ENCODE measurements at regions not wholly inside any gene's neighbourhood (a gene's known extent, or its start where the extent isn't known, plus 50 kb on each side); places are given as distances from the start of the nearest gene placed in this dataset.
"Not testable (repeated sequence)": the region's sequence is repeated elsewhere in the genome, so short reads cannot be mapped to it uniquely, and the experiment has no call there.

DNA sequence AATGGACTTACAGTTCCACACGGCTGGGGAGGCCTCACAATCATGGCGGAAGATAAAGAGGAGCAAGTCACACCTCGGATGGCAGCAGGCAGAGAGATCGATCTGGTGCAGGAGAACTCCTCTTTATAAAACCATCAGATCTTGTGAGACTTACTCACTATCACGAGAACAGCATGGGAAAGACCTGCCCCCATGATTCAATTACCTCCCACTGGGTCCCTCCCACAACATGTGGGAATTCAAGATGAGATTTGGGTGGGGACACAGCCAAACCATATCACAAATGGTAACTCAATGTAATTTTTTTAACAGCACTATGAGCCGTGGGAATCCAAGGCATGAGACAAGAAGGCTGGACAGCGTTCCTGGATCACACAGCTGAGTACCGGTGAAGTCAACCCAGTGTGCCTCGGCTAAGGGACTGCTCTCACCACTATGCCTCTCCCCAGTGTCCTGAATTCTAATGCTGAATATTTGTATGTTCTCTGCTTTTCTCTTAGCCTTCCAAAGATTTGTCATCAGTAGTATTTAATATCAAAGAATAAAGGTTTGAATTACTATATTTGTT is 84.3 kb downstream of the IRS2 start:
- DNase-seq = not testable (repeated sequence)

DNA sequence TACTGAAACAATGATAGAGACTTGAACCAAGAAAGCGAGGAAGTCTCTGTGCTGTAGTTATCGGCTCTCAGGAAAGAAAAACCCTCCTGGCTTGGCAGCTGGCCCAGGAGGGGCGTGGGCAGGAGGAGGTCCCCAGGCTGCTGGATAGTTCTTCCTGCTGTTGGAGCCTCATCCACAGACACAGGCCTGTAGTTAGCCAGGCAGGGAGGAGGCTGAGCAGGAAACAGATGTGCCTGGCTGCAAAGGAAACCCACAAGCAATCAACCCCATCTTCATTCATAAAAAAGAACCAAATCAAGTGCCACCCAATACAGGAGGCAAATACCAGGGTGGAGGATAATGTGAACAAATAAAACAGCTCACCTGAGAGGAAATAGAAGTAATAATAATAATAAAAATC is 86.2 kb downstream of the IRS2 start:
- peak; percentile 86 to 91 for DNase-seq

DNA sequence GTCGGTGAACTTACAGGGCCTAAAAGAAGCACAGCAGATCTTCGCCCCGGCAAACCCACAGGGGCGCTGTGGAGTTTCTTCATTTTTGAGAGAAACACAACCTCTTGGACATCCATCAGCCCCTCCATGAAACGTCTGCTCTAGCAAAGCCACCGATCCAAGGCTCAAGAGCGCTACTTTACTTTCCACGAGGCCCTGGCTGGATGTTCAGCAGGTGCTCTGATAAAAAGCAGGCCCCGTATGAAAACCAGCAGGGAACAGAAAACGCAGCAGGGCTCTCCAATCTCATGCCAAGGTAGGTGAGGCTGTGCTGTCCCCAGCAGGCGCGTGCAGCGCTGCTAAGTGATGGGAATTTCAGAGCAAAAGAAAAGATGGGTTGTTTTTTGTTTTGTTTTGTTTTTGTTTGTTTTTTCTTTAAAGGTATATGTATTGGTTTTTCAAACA is 86.7 kb downstream of the IRS2 start:
- no peak for DNase-seq

DNA sequence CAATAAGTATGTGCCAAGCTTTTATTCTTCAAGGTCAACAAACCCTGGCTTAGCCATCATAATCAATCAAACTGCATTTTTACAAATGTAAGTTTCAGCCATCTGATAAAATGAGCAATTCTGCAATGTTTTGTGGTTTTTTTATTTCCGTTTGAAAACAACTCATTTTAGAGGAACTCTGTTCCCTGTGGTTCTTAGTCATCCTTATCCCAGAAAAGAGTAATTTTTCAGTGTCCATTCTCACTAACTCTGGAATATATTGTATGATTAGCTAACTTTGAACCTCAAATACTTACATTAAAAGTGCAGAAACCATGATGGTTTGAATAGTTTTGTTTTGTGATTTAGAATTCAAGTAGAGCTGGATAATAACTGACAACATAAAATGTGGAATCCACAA is 87.6 kb downstream of the IRS2 start:
- DNase-seq = no peak

DNA sequence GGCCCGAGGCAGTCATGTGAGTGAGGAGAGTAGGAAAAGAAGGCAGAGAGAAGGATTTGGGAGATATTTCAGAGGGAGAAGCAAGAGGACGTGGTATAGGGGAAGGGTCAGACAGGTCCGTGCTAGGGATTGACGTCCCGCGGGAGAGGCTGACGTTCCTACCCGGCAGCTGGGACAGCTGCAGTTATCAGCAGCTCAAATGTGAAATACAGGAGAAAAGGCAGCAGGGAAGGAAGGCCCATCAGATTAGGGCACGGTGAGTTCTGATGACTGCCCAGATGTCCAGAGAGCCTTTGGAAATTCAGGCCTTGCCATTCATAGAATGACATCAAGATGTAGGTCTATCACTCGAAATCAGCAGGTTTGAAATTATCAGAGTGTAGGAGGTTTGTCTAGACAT is 88.4 kb downstream of the IRS2 start:
- DNase-seq = no peak

DNA sequence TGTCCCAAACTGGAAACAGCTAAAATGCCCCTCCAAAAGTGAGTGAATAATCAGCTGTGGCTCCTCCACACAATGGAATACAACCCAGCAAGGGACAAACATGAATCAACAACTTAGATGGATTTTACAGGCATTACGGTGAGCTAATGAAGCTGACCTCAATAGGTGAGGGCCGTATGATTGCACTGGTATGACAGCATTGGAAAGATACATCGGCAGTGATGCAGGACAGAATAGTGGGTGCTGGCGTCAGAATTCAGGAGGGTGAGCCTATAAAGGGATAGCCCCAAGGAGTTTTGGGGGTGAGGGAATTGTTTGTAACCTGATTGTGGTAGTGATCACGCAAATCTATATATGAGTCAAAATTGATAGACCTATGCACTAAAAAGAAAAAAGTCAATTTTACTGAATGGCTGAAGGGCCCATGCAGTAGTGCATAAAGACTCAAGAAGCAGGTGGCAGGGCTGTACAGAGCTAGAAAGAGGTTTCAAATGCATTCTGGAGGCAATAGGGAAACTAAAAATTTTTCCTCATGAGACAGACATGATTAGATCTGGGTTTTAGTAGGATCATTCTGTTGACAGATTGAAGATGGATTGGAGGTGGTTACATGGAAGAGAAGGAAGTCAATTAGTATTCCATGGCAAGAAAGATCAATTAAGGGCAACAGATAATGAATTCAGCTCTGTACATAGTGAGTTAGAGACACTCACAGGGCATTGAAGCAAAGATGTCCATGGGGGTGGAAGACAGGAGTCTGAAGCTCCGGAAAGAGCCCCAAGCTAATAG is 90.8 kb downstream of the IRS2 start:
- DNase-seq = no peak

DNA sequence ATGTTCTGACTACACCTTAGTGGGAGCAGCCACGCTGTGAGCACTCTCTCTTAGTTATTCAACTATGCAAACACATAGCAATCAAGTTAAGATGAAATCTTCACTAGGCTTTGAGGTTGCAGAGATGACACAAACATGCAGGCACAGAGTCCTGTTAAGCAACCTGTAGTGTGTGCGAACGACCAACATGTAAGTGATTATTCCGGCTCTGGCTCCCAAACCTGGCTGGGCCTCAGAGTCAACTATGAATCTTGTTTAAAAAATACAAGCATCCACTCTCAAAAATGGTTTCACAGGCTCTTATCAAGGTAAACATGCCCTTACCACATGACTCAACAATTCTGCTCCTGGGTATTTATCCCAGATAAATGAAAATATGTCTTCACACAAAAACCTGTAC is 91.4 kb downstream of the IRS2 start:
- peak in 1 of 2 experiments; percentile 51 for DNase-seq

DNA sequence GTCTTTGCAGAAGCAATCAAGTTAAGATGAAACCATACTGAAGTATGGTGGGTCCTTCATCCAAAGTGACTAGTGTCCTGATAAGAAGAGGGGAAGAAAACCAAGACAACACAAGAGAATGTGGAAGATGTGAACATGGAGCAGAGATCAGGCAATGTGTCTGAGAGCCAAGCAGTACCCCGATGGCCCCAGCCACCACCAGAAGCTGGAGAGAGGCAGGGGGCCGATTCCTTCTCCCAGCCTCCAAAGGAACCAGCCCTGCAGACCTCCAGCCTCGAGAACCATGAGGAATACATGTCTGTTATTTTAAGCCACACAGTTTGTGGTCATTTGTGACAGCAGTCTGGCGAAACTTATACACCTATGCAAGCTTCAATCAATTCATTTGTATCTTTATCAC is 93.2 kb downstream of the IRS2 start:
- no peak for DNase-seq

DNA sequence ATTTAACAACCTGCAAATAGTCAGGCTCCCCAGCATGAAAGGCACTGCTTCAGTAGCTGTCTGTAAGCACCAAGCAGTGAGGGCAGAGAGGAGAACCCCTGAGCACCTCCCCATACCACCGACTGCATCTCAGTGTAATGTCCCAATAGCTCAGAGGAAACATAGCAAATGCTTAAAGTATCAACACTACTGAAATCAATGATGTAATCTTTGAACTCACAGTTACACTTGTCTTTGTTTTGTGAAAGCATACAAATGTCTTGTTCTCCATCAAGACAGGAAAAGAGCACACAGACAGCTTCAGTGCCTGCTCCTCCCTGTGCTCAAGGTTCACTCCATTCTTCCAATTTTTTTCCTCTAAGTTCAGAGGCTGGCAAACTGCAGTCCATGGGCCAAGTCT is 94.7 kb downstream of the IRS2 start:
- DNase-seq = no peak

DNA sequence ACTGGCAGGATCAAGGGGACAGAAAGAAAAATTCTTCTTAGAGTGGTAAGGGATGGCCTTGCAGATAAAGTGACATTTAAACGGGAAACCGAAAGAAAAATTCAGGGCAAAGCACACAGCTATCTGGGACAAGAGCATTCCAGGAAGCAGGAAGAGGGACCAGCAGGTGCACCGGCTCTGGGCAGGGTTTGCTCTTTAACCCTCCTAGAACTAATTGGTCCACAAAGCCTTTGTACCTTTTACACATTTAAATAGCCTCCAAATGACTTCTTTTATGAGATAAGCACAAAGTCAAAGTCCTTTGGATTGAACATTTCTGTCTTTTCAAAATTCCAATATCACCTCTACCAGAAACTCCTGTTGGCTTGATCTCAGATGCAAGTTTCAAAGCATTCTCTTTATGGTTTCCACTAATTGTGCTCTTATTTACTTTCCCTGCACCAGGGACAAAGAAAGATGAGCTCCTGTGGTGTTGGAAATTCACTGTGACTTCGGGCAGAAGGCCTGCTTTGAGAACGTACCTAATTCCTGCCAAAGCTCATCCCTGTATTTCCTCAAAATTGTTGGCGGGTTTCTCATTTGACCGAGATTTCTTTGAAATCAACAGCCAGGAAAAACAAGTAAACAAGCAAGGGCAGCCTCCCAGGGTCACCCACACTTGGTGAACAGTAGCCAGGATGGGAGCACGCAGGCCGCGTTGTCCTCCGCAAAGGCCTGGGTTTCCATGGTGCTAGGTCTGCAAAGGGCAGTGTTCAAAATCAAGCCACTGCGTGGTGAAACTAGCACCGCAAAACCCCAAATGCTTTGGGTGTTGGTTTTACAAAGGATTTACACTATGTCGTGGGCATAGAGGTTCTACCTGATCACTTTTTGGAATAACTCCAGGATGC is 98.6 kb downstream of the IRS2 start:
- peak; percentile 37 to 67 for DNase-seq

DNA sequence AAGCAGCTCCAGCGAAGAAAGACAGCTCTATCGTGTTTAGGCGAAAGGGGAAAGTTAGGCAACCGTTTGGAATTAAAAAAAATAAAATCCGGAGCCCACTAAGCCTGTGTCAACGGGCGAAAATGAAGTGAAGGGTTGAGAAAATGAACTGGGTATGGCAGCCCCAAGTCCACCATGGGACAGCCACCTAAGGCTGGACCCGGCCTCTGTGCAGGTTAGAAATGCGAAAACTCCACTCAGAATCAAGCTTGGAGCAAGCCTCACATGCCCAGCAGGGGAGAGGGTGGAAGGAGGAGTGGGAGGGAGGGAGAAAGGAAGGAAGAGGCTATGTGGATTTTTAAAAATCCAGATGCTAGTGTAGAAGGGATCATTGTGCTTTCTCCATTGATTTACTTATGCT is 101.2 kb downstream of the IRS2 start:
- DNase-seq = no peak

DNA sequence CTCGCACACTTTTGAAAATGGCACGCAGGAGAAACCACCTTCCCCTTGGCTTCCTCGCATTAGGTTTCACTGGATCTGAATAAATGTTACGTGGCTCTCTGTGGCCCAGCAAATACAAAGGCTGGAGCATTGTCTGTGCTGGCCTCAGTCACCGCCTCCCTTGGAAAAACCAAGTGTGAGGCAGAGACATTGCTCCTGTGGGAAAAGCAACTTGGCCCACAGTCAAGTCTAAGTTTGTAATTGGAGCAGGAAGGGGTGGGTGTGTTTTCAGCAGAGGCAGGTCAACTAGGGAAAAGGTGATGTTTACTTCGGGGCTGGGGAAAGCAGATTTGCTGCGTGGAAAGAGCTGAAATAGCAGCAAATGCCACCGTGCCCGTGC is 101.6 kb downstream of the IRS2 start:
- DNase-seq = no peak

DNA sequence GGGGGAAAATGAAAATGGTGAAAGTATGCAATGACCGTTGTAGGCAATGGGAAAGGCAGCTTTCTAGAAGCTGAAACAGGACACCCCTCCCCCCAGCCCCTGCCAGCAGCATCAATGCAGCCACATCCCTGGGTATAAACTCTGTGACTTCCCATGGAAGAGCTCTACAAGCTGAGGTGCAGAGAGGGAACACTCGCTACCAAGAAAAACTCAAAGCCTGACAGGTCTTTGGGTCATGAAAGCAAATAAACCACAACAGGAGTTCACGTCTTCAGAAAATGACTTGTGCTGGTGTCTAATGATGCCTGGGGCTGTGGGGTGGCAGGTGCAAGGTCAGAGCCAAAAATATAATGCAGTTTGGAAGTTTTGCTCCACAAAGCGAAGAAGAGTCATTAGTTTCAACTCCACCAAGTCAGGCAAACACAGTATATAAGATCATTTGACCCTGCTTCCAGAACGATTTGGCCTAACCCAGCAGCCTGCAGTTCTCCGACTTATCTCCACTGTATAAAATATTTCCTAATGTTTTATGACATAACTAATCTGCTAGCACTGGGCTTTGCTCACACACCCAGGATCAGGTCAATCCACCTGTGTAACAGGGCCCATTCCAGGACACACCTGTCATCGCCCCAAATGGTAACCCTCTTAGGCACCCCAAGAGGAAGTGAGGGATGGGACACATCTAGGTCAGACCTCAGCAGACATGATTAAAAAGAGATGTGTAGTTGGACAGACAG is 102.1 kb downstream of the IRS2 start:
- no peak for DNase-seq

DNA sequence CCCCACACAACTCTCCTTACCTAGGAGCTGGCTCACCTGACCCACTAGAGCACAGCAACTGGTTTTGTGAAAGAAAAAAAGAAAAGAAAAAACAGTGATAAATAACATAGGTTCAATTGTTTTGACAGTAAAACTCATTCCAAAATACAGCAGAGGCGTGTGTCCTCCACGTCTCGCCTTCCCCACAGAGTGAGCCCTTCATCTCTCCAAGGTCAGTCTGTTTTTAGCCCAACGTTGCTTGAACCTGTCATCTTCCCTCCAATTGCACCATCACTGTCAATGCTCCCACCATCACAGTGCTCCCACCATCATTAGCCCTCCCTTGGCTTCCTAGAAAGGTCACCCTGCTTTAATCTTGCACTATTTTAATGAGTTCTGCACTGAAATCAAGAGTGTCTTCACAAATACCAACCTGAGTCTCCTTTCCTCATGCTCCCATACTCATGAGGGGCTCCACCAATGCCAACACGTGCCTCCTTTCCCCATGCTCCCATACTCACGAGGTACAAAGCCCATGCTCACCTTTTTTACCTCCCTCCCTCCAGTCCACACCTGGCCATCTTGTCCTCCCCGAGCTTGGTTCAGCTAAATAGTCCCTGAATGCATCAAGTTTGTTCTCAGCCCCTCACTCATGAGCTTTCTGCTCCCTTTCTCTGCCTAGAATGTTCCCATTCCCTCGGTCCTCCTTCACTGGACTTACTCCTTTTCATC is 103.7 kb downstream of the IRS2 start:
- DNase-seq = no peak

DNA sequence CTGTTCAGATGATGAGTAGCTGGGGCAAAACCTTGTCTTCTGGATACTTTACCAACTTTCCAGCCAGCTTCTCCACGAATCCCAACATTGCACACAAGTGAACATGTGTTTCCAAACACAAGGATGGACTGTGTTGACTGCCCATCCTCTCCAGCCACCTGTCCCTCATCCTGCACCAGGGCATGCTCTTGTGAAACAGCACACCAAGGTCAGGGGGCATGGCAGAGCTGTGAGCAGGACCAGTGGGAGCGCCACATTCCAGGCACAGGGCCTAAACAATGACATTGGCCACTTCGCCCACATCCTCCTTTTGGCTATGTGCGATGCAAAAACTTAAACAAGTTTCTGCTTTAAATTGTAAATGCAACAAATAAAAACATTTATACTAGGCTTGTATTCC is 105.5 kb downstream of the IRS2 start:
- no peak for DNase-seq

DNA sequence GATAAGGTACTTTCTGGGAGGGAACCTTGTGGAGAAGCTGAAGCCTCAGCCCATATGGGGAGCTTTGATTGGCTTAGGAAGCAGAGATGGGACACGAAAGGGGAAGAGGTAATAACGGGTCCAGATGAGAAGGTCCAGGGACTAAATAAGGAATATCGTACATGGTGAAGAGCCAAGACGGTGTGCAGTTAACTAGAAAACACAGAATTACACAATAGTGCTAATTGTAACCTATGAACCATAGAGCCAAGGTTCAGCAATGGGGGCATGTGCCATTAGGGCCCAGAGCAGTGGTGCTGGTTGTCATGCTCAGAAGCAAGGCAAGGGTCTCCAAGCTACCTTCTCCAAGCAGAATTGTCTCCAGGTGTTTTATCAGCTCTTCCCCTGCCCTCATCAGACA is 106.1 kb downstream of the IRS2 start:
- DNase-seq = no peak

DNA sequence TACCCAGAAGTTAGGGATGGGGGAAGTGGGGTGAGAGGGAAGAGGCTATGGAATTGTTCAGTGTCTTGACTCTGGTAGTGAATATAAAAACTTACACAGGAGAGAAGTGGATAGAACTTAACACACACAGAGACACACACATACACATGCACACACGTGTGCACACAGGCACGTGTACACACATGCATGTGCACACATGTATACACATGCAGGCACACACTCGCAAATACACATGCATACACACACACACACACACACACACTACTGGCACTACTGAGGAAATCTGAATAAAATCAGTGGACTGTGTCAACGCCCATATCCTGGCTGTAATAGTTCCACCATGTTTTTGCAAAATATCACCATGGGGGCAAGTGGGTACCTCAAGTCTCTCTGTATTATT is 107.9 kb downstream of the IRS2 start:
- no peak for DNase-seq

DNA sequence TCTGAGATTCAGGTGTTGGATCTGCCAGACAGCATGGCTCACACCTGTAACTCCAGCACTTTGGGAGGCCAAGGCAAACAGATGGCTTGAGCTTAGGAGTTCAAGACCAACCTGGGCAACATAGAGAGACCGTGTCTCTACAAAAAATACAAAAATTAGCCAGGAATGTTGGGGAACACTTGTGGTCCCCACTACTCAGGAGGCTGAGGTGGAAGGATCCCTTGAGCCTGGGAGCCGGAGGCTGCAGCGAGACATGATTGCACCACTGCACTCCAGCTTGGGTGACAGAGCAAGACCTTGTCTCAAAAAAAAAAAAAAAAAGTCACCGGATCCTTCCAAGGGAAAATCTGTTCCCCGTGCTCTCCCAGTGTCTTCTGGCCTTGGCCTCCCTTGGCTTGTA is 109.2 kb downstream of the IRS2 start:
- DNase-seq = no peak

DNA sequence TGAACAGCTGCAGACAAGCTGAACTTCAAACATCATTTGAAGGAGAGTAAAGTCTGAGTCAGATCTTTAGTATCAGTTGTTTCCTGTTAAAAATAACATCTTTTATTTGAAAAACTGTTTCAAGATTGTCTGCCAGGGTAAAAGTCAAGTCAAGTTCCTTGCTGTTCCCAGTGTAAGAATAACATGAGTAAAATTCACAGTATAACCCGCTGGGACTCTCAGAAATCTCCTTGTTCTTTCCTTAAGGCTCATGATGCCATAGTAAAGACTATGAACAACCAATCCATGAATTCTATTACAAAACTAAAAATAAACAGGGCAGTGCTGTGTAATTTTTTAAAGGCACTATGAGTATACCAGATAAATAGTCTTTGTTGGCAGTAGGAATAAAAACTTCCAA is 112.9 kb downstream of the IRS2 start:
- DNase-seq = no peak

DNA sequence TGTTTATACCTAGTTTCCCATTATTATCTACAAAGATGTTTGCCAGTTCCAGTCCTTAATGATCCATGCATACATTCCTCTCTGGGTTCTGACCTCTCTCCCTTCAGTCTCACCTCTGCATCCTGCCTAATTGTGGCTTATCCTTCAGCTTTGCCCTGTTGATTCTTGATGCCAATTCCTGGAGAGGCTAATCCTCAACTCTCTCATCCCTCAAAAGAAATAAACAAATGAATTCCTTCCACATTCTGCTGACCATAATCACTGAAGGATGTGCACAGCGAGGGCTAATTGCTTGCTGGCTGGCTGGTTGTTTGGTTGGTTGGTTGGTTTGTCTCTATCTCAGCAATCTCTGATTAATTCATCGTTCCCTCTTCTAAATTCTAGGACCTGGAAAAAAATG is 113.8 kb downstream of the IRS2 start:
- no peak for DNase-seq

DNA sequence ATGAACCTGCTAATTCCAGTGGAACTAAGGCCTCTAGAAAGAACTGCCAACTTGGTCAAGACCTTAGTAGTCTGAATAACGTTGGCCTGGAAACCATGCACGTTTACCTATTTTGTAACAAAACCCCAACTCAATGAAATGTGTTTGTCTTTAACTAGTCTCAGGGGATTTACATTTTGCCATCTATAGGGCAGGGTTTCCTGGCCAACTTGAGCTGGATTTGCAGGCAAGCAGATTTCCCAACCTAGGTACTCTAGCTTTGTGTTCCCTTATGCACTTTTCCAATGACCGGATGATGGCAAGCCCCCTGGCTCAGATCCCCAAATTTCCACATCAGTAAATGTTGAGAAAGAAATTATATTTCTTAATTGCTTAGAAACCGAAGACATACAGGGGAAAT is 114.5 kb downstream of the IRS2 start:
- no peak for DNase-seq

DNA sequence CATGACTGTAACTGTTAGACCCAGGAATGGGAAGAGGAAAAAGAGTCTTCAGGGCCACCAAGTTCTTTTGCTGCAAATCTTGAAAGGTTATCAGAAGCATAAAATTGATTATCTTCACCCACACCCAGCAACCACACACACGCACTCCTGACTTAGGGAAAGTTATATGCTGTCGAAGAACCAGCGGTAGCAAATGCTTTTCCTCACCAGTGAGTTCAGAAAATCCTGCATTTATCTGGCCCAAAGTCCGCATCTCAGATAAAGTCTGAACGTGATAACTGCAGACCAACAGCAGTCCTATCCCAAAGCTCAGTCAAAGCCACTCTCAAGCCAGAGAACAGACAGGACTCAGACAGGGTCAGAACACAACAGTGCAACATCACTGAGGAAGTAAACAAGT is 115.6 kb downstream of the IRS2 start:
- DNase-seq = no peak

DNA sequence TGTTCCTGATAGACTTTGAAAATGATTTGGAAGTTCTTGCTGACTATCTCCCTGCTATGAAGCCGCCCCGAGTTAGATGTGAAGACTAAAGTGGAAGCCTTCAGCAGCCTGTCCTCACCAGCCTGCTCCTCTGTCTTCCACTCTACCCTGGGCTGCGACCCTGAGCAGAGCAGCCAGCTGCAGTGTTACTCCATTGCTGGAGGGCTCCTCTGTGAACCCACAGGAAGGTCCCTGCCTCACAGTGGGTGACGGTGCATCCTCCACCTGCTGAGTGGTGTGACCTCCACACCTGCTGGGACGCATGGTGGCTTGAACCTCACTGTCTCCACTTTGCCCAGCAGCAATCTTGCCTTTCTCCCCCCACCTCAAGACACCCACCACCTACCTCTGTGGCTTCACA is 116.4 kb downstream of the IRS2 start:
- no peak for DNase-seq
